Inflammatory macrophage treated with lipopolysaccharide for 1 hour (primary cell): ENCODE measurements at regions not wholly inside any gene's neighbourhood (a gene's known extent, or its start where the extent isn't known, plus 50 kb on each side); places are given as distances from the start of the nearest gene placed in this dataset.

Experiments
- DNase-seq, 2 donors: peaks; one replicate each; pipeline ENCODE4 v3.0.0-alpha.2; 2020 to 2022

GRCh38 chr13:31081316-31081715, 80.4 kb downstream of the HSPH1 start:
- DNase-seq, result no peak

- DNase-seq, result no peak
Measured at GRCh38 chr13:31074756-31075155, 86.9 kb downstream of the HSPH1 start.

- DNase-seq, result no peak
Measured at GRCh38 chr13:31073859-31074718, 87.6 kb downstream of the HSPH1 start.

- no peak for DNase-seq
Measured at GRCh38 chr13:31072041-31072440, 89.7 kb downstream of the HSPH1 start.

- DNase-seq, result no peak
Measured at GRCh38 chr13:31069808-31070534, 91.7 kb downstream of the HSPH1 start.

- DNase-seq, result no peak
Measured at GRCh38 chr13:31068119-31068423, 93.6 kb downstream of the HSPH1 start.

- peak; percentile 12 to 60 for DNase-seq
Measured at GRCh38 chr13:31067416-31068118, 94.1 kb downstream of the HSPH1 start.

GRCh38 chr13:31064636-31065035, 97.1 kb downstream of the HSPH1 start:
- no peak for DNase-seq

GRCh38 chr13:31063772-31064171, 97.9 kb downstream of the HSPH1 start:
- no peak for DNase-seq

- no peak for DNase-seq
Measured at GRCh38 chr13:31060655-31061054, 101.0 kb downstream of the HSPH1 start.

- DNase-seq, result no peak
Measured at GRCh38 chr13:31060220-31060619, 101.5 kb downstream of the HSPH1 start.

- DNase-seq, result no peak
Measured at GRCh38 chr13:31057403-31058033, 104.2 kb downstream of the HSPH1 start.

GRCh38 chr13:31056644-31057271, 104.9 kb downstream of the HSPH1 start:
- no peak for DNase-seq

GRCh38 chr13:31055589-31055988, 106.1 kb downstream of the HSPH1 start:
- DNase-seq, result no peak

GRCh38 chr13:31054632-31055031, 107.1 kb downstream of the HSPH1 start:
- DNase-seq, result no peak

- DNase-seq, result no peak
Measured at GRCh38 chr13:31053896-31054295, 107.8 kb downstream of the HSPH1 start.

GRCh38 chr13:31053091-31053490, 108.6 kb downstream of the HSPH1 start:
- no peak for DNase-seq

- no peak for DNase-seq
Measured at GRCh38 chr13:31052478-31052877, 109.2 kb downstream of the HSPH1 start.

- no peak for DNase-seq
Measured at GRCh38 chr13:31051999-31052398, 109.7 kb downstream of the HSPH1 start.

GRCh38 chr13:31050486-31051400, 111.0 kb downstream of the HSPH1 start:
- peak; percentile 77 to 88 for DNase-seq

GRCh38 chr13:31049833-31050232, 111.9 kb downstream of the HSPH1 start:
- no peak for DNase-seq

GRCh38 chr13:31049083-31049482, 112.6 kb downstream of the HSPH1 start:
- DNase-seq, result no peak
